NCI-H2081 treated with DMSO at 0.1 percent for 48 hours (cell line): ENCODE measurements at regions not wholly inside any gene's neighbourhood (a gene's known extent, or its start where the extent isn't known, plus 50 kb on each side); places are given as distances from the start of the nearest gene placed in this dataset.

Experiments
- DNase-seq: peaks from one replicate; lab custom pipeline; 2025; lab: John Stamatoyannopoulos, UW

GRCh38 chr14:100439781-100440180, 116.6 kb downstream of the SLC25A47 start:
- no peak for DNase-seq

DNA sequence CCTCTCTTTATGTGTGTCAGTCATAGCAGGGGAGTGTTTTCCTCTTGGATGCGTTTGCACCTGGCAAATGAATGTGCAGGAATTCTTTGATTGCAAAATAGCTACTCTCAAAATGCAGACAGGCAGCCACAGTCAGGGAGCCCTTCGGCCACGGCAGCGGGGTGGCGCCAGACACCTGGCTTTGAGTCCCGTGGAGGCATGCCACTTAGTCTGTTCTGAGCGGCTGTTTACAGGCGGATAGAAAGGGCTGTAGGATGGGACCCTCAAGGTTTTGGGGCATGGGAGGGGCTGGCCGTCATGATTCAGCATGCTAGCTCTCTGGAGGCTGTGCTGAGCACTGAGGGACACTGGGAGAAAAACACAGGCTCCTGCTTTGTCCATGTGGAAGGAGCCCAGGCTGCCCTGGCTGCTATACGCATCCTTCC, 117.1 kb downstream of the SLC25A47 start:
- no peak for DNase-seq

DNA sequence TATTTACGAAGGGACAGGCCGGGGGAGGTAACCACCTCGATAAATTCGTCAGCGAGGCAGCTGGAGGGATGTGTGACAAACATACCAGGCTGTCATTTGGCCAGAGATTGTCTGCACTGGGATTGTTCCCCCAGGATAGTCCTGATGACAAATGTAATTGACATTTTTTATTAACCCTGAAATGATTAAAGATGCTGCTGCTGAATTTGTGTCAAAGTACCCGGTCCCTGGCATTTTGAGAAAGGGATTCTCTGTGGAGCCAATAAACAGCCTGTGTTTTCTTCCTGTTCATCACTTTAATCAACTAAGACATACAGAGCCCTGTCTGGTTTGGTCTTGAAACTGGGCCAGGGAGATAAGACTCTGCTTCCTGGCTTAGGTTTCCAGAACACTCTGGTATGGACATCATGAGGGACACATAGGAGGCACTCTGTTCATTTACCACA, 117.6 kb downstream of the SLC25A47 start:
- no peak for DNase-seq

- DNase-seq, result no peak
These were observed 118.3 kb downstream of the SLC25A47 start for GRCh38 chr14:100441271-100441947.

DNA sequence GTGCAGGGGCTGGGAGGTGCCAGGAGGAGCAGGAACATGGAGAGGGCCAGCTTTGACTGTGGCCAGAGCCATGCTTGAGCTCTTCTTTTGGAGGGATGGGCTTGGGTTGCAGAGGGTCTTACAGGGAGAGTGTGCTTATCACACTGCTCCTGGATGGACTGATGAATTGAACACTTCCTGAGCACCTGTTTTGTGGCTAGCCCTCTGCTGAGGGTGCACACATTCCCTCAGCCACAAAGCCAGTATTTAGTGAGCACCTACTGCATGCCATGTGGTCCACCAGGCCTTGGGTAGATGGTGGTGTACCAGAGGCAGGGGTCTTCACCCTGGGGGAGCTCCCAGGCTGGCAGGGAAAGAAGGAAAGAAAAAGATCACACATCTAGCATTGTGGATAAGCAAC, 118.9 kb downstream of the SLC25A47 start:
- DNase-seq, result no peak

DNA sequence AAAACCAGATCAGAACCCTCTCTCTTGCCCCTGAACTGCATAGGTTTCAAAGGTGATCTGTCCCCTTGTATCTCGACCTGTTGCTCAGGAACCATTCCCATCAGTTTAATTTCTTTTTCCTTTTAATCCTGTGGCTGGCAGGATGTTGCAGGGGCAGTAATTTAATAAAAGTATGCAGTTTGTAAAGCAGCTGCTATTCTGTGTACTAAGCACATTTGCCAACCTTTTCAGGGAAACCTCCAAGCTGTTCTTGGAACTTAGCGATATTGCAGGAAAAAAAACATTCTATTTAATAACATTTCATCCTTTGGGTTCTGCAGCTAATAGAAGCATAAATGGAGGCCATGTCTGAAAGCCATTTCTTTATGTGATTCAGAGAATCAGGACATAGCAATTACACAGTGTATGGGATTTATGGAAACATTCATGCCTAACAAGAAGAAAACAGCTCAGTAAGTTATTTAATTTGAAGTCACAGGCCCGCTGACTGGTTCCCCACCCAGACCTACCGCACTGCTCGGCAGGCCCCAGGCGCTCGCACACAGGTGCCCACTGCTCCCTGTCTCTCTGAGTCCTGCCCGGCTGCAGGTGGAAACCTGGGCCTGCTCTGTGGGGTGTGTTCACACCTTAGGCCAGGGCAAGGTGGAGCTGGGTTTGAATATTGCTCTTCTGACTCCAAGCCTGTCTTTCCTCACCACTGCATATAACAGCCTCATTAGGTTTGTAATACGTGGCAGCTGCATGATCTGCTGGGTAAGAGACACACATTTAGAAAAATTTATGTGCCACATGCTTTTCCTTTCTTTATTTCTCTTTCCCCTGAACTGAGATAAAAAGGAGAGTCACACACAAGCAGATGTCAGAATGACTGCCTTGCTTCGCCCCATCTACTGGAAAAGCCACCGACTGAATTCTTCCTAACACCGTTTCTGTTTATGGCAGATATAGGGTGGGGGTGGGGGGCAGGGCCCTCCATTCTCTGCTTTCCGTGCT, 119.7 kb downstream of the SLC25A47 start:
- DNase-seq, result no peak

DNA sequence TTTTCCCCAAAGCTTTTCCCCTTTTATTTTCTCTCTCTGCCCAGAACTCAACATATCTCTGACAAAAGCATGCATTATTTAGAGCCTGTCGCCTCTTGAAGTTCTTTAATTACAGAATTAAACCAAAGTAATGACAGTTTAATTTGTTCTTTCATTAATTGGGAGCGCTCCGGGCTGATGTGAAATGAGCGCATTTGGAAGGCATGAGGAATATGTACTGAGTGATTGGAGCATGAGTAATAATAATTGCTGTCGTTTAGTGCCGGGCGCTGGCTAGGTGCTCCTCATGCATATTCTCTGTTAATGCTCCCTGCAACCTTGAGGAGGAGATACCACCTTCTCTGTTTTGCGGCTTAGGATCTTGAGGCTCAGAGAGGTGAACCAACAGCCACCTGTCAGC, 120.5 kb downstream of the SLC25A47 start:
- no peak for DNase-seq

DNA sequence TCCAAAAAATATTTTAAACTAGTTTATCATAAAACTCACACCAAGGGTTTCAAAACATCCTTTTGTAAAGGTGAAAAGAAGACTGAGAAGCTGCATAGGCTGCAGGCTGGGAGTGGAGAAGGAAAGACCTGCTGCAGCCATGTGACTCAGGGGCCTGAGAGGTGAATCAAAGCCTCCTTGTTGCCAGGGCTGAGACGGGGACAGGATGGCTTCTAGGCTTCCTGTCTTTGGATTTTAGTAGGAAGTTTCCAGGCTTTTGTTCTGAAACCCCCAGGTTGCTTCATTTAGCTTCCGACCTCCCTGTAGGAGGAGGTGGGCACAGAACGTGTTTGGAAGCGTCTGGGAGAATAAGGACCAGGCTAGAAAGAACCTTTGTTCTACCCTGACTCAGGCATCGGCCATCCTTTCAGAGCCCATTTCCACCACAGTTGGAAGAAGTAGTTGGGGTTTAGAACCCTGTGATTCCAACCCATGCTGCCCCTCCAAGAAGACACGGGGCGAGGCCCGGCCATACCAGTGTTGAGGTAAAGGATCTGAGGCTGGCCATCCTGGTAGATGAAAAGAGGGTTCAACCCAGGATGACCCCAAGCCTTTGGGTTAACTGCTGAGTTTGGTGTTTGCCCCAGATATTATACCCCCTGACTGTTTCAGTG, 122.4 kb downstream of the SLC25A47 start:
- no peak for DNase-seq

GRCh38 chr14:100446572-100446971, 123.4 kb downstream of the SLC25A47 start:
- no peak for DNase-seq

- no peak for DNase-seq
These were observed 125.2 kb downstream of the SLC25A47 start for GRCh38 chr14:100448376-100448775.

- no peak for DNase-seq
These were observed 126.3 kb downstream of the SLC25A47 start for GRCh38 chr14:100449225-100449987.

- no peak for DNase-seq
These were observed 126.9 kb downstream of the SLC25A47 start for GRCh38 chr14:100450049-100450448.

- DNase-seq, result no peak
These were observed 127.6 kb downstream of the SLC25A47 start for GRCh38 chr14:100450736-100451135.

GRCh38 chr14:100451264-100451663, 128.1 kb downstream of the SLC25A47 start:
- DNase-seq, result no peak

- no peak for DNase-seq
These were observed 130.8 kb downstream of the SLC25A47 start for GRCh38 chr14:100453930-100454329.

DNA sequence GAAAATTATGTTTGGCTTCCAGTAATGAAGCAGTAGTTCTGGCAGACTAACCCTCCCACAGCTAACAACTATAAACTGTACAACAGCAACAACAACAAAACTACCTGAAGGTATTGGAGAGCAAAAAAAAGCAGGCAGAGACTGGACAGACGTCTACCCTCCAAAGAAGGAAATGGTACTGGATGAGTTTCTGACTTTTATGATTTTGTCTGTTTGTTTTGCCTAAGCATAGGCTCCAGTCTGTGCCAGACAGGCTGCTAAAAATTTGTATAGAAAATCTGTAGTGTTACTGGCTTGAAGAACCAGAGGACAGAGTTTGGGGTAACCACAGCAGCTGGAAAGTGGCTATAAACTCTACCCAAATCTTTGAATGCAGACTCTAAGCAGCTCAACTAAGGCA, 131.3 kb downstream of the SLC25A47 start:
- DNase-seq, result no peak

DNA sequence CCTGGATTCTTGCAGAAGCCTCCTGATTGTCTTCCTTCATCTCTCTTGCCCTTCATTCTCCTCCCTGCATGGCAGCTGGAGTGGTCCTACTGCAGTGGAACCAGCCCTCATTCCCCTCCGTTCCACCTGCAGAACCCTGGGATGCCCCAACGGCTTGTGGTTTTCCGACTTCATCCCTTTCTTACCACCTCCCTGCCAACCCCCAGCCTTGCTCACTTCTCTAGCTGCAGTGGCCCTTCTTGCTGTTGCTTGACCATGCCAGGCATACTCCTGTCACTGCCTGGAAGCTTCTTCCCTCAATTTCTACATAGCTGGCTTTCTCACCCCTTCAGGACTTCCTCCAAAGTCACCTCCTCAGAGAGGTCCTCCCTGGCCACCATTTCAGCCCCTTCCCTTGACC, 123.3 kb downstream of the BEGAIN start:
- DNase-seq, result no peak

DNA sequence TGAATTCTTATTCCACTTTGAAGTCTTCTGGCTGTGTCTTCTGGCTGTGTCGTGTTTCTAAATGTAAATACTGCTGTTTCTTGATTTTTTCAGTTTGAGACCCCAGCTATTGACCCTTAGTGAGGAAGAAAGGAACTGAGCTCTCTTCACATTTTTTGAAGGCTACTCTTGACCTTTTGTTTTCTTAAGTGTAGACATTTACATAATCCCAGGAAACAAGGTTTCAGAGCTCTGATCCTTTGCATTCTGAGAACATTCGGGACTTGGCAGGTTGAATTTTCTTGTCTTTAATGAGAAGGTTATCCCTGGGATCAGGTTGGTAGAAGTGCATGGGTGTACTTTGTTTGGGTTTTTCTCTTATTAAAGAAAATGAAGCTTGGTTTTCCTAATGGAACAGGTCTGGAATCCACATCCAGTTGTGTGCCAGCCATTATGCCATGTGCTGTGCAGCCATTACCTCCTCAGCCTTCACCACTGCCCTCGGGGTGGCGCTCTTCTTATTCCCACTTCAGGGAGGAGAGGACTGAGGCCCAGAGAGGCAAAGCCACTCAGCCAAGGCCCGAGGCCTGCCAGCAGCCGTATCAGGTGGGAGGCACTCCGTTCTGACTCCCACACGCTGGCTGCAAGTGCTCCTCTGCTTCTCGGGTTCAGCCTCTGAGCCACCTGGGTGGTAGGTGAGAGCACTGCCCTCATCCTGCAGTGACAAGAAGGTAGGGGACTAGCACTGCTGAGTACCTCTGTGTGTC, 120.9 kb downstream of the BEGAIN start:
- DNase-seq, result no peak

GRCh38 chr14:100467046-100467750, 120.0 kb downstream of the BEGAIN start:
- DNase-seq, result no peak

GRCh38 chr14:100467939-100468338, 119.3 kb downstream of the BEGAIN start:
- no peak for DNase-seq
